ENCODE measurements at regions not wholly inside any gene's neighbourhood (a gene's known extent, or its start where the extent isn't known, plus 50 kb on each side); places are given as distances from the start of the nearest gene placed in this dataset.
"Not testable (repeated sequence)": the region's sequence is repeated elsewhere in the genome, so short reads cannot be mapped to it uniquely, and the experiment has no call there.

DNA sequence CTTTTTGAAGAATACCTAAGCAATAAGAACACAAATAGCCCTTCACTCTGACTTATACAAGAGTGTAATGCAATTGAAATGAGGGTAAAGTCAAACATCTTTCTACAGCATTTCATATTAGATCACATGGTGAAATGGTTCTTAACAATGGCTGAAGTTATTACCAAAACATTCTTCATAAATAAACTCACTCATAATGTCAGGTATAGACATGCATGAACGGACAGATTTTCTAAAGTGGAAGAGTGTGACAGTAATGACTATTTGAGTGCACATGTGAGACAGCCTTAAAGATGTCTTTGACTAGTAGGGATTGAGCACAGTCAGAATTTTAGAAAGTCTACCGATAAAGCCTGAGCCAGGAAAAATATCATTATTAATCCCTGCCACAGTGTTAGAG lies 471.0 kb downstream of the ZPLD1 start:
- no peak for DNase-seq (ENCODE audit: low read depth)

DNA sequence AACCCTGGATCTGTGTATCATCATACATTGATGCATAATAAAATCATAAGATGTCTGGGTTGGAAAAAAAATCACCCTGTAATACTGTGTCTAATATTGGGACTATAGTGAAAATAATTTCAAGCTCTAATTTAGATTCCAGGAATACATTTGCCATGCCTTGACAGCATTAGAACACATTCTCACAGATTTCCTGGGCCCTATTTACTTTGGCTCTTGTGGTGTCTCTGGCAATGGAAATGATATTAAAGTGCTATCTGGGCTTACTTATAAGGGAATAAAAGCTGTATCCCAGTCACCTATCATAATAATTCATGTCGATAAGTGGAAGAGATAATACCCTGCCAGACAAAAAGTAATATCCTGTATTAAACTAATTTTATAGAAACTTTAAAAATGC lies 472.0 kb downstream of the ZPLD1 start:
- no peak for DNase-seq (ENCODE audit: low read depth)

DNA sequence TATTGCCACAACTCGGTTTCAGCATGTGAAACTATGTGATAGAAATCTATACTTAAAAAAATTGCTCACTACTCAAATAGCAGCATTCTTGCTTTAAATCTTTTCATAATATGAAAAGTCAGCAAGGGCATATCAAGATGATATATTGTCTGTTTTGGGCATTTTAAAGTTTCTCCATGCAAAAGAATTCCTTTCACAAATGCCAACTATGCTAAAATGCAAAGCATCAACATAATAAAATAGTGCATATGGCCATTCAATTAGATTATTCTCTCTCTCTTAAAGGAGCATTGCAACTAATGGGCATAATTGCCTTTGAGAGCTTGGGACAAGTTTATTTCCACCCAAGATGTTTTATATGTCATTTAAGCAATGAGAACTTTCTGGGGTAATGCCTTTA lies 475.1 kb downstream of the ZPLD1 start:
- DNase-seq (ENCODE audit: low read depth), result no peak

DNA sequence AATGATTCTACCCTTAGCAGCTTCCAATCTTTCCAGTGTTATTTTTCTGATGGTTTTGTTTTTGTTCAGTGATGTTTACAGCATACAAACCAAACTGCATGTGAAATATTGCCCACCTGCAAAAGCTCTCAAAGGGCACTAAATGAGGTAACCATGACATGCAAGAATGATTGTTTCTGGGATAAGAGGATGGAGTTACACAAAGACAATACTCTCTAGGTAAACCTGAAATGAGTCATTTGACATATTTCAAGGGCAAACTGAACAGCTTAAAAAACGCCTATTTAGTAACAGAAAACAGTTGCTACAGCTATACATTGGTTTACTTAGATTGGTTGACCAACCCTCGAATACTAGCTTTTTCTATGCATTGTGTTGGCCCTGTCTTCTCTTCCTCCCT lies 481.7 kb downstream of the ZPLD1 start:
- DNase-seq (ENCODE audit: low read depth), result no peak

DNA sequence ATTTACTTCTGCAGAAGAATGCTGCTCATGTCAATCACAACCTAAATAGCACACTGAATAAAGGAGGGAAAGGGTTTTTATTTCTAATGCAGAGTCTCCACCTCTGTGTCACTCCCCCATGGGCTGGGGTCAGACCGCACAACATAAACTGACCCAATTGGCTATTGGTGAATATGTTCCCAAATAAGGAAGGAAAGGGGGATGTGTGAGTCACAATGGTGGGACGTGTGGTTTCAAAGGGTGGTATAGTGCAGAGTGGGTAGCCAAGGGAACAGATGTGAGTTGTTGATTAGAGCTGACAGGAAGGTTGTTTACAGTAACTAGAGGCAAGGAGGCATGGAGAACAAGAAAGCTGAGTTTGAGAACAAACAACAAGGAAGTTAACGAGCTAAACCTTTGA lies 491.8 kb downstream of the ZPLD1 start:
- DNase-seq (ENCODE audit: low read depth), result no peak

DNA sequence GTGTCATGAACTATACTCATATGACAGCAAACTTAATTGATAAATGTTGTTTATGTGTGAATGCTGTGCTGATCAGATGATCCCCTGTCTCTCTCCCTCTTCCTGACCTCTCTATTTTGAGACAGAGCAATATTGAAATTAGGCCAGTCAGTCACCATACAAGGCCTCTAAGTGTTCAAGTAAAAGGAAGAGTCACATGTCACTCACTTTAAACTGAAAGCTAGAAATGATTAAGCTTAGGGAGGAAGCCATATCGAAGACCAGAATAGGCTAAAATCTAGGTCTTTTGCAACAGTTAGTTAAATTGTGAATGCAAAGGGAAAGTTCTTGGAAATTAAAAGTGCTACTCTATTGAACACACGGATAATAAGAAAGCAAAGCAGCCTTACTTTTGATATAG lies 498.6 kb downstream of the ZPLD1 start:
- DNase-seq (ENCODE audit: low read depth), result no peak

DNA sequence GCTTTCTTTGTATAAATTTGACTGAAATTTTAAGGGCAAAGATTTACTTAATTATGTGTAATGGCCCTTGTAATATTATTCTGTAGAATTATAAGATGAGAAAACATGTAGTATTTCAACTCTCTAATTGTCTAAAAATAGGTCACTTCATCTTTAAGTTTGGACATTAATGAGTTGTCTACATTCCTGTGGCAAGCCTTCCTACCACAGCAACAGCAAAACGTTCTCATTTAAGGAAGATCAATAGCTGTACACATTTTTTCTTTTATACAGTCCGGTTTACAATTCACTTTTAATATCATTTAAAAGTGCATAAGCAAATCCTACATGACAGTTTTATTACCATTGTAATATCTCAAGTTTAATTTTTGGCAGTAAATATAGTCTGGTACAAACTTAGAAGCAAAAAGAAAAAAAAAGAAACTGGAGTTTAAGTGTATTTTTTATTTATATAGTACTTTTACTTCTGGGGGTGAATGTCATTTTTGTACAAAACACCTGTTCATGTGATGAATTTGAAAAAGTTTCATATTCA lies 501.8 kb downstream of the ZPLD1 start:
- no peak for DNase-seq (ENCODE audit: low read depth)

DNA sequence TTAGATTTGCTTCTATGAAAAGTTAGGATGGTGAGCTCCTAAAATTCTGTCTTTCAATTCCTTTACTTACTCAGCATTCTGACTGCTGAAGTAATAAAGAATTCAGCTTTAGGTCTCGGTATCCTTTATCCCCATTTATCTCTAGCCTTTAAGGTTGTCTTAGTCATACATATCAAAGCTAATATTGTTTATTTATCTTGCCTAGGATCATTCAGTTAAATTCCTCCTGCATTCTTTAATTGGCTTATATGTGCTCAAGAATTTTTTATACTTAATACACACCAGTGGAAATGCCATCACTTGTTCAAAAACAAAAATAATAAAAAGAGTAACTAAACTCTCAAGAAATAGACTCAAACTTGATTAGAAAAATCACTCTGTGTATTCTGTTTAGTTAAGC lies 507.0 kb downstream of the ZPLD1 start:
- no peak for DNase-seq (ENCODE audit: low read depth)

DNA sequence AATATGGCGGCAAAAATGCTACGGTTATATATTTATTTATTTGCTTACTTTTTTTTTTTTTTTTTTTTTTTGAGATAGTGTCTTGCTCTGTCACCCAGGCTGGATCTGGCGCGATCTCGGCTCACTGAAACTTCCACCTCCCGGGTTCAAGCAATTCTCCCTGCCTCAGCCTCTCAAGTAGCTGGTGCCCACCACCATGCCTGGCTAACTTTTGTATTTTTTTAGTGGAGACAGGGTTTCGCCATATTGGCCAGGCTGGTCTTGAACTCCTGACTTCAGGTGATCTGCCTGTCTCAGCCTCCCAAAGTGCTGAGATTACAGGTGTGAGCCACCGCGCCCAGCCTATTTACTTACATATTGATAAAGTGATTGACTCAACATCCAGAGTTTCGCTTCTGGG lies 511.6 kb downstream of the ZPLD1 start:
- not testable (repeated sequence) for DNase-seq (ENCODE audit: low read depth)

DNA sequence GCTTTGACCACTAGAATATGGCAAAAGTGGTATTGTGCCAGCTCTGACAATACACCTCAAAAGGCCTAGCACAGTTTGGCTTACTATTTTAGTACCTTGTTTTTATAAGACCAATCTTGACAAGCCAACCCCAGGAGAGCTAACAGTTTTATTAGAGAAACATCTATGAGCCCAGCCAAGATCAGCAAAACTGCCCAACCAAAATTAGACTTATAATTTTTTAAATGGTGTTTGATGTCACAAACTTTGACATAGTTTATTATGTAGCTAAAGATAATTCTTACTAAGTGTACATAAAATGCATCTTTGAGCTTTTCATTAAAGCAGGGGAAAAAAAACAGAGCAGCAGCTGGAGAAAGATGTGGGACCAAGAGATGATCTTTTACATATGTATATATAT lies 537.5 kb downstream of the ZPLD1 start:
- DNase-seq (ENCODE audit: low read depth), result no peak

DNA sequence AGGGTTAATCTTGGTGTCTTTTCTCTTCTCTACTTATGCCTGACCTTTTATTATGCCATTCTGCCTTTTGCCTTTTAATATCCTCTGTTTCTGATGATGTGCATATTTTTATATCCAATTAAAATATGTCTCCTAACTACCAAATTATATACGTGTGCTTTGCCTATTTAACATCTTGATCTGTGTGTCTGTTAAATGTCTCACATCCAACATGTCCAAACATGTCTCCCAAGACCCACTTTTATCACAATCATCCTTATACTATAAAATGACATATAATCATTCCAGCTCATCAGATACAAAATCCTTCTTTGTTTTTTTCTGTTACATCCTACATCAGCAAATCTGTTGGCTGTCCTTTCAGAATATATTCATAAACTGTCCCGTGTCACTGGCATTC lies 539.5 kb downstream of the ZPLD1 start:
- no peak for DNase-seq (ENCODE audit: low read depth)

DNA sequence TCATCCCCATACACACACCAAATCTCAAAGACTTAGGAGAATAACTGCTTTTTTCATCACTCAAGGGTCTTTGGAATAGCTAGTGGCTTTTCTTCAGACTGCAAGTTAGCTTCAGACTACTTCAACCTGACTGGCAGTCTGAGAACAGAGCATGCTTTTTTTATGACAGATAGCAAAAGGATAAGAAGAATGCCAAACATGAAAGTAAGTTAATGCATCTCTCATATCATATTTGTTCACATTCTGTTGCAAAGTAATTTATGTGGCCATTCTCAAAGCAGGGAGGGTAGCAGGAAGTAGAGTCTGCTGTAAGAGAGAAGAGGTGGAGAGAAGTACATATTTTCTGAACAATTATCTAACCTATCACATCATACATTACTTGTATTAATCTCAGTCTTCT lies 544.4 kb downstream of the ZPLD1 start:
- DNase-seq (ENCODE audit: low read depth), result no peak

DNA sequence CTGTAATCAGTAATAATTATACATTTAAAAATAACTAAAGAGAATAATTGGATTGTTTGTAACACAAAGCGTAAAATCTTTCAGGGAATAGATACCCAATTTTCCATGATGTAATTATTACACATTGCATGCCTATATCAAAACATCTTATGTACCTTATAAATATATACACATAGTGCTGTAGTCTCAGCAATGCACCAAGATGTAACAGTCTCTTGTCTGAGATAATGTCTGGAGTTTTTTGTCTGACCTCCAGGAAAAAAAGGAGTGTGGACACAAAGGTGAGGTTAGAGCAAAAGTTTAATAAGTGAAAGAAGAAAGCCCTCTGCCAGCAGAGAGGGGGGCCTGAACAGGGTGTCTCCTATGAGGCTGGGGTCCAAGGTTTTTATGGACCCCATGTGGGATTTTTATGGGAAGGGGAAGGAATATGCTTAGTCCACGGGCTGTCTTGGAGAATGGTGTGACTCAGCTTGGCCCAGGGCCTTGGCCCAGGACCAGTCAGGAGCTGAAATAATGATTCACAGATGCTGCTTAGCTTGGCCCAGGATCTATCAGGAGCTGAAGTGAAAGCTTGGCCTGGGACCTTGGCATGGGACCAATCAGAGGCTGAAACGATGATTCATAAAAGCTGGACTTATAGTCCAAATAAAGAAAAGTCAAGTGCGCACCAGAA lies 545.0 kb downstream of the ZPLD1 start:
- peak; percentile 94 for DNase-seq (ENCODE audit: low read depth)

DNA sequence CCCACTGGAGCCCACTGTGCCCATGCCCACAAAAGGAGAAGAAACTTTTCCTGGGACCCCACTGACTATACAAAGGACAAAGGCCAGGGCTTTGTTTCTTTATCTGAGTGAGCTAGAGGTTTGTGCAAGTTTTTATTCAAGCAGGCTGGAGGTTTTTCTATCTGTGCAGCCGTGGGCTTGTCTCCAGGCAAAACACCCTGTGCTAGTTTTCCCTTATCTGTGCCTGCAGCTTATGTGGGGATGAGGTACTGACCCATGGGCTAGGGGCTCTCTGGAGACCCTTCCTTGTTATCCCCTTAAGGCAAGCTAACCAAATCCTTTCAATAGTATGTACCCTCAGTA lies 545.5 kb downstream of the ZPLD1 start:
- no peak for DNase-seq (ENCODE audit: low read depth)

DNA sequence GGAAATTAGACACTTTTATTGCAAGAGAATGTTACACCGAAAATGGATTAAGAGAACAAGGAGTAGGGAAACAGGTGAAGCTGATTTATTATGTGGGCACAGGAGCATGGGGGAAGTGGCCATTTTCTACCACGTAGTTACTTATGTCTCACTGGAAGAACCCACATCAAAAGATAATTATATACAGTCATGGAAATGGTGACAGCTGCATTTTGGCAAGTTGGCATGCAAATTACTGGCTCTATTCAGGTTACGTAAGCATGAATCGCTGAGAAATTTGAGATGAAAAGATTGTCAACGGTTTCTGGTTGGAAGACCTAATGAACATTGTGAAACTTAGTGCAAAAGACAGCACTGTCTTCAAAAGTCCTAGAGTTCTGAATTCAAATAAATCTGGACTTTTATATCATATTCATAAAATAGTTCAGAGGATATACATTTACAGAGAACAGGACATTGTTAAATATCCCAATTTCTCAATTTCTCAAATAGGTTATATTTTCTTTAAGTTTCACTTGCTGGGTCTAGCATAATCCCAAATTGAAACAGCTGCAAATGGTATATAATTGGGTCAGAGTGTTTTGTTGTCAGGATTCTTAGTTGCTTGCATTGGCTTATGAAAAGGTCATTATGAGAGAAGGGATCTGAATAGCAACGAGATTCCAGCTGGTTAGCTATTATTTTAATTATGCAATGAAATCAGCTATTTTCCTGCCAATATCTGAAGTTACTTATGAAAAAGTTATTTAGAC lies 567.8 kb downstream of the ZPLD1 start:
- DNase-seq (ENCODE audit: low read depth), result no peak

DNA sequence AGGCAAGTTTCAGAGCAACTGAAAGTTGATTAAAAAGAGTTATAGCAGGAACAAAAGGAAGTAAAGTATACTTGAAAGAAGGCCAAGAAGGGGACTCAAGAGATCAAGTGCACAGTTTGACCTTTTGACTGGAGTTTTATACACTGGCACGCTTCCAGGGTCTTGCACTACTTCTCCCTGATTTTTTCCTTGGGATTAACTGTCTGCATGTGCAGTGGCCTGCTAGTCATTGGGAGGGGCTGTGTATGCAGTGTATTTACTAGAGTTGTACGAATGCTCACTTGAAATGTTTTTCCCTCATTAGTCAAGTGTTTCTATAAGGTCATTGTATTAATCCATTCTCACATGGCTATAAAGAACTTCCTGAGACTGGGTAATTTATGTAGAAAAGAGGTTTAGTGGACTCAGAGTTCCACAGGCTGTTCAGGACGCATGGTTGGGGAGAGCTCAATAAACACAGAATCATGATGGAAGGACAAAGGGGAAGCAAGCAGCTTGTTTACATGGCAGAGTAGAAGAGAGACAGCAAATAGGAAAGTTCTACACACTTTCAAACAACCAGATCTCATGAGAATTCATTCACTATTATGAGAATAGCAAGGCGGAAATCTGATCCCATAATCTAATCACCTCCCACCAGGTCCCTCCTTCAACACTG lies 571.8 kb downstream of the ZPLD1 start:
- DNase-seq (ENCODE audit: low read depth), result no peak

DNA sequence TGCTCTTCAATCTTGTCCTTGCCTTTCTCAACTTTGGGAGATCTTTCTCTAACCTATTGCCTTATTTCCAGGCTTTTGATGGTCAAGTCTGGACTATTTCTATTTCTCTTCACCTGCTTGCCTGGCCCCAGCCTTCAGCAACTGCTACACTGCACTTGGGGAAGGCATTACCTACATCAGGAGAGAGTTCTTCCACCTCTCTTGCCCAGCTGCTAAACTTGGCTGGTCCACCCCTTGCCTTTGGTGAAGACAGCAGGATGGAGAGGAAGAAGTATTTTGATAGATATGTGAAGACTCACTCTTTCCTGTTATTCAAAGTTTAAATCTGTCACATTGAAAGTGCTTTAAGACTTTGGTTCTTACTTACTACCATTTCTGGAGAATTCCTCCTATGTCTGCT lies 574.8 kb downstream of the ZPLD1 start:
- DNase-seq (ENCODE audit: low read depth), result no peak

DNA sequence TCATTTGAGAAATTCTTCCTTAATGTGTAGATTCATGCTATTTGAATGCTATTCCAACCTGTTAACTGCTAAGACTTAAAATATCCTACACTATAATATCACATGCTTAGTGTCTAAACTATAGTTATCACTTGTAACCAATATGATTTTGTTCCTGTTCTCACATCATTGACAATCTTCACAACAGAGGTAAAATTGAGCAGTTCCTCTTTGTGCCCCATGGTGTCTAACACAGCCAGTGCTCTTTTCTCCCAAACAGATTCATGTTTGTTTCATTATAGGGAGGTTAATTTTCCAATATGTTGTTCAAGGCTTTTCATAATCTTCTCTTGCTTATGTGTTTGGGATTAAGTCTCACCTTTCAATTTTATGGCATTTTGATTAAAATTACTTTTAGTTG lies 591.1 kb downstream of the ZPLD1 start:
- DNase-seq (ENCODE audit: low read depth), result no peak

DNA sequence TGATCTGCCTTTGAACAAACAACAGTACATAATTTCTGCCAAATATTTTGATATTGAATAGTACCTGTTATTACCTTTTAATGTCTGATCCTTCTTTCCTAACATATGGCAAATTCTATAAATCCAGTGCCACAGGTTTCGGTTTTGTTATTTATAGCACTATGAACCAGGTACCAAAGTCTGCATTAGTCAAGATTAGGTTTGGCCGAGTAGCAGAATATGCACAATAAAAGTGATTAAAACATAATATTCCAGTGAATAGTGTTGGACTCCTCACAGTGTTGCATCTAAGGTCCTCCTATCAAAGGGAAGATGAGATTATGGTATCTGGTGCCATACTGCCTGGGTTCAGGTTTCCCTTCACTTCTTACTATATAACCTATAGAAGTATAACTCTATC lies 599.0 kb downstream of the ZPLD1 start:
- no peak for DNase-seq (ENCODE audit: low read depth)

DNA sequence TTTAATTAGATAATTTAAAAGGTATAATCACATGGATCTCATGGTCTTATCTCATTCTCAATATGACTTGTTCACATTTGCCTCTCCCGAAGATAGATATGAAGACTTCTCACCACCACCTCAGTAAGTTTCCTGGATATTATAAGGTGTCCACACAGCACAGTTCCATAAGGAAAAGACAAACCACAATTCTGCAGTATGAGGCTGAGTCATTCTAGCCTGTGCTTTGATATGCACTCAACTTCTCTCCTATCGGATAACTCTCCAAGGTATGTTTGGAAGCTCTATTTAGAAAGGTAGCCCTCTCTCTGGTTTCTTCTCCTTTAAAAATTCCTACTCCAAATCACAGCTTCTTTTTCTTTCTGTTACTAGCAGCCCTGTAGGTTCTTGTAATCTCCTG lies 612.8 kb downstream of the ZPLD1 start:
- DNase-seq (ENCODE audit: low read depth), result no peak

DNA sequence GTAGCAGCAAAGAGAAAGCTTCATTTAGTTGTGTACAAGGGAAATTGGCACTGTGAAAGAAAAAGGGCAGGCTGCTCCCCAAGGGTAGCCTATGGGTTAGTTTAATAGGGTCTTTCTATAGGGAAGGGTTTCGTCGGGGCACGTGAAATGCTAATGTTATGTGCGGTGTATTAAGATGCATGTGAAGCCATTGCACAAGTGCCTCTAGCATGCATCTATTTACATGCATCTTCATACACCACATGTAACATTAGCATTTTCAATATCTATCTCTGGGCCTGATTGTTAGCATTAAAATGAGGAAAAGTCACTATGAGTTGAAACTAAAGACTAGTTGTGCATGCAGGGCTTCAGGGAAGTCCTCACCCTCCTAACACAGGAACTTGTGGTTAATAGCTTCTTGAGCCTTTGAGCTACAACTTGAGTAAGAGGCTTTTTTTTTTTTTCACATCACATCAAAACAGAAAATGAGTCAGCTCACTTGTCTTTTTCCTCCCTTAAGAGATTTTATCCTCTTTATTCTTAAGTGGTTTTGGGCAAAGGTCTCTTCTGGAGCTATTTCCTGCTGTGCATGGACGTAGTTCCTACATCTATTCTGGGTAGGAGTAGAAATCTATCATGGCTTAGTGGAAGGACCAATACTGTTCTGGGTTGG lies 613.4 kb downstream of the ZPLD1 start:
- DNase-seq (ENCODE audit: low read depth), result no peak

DNA sequence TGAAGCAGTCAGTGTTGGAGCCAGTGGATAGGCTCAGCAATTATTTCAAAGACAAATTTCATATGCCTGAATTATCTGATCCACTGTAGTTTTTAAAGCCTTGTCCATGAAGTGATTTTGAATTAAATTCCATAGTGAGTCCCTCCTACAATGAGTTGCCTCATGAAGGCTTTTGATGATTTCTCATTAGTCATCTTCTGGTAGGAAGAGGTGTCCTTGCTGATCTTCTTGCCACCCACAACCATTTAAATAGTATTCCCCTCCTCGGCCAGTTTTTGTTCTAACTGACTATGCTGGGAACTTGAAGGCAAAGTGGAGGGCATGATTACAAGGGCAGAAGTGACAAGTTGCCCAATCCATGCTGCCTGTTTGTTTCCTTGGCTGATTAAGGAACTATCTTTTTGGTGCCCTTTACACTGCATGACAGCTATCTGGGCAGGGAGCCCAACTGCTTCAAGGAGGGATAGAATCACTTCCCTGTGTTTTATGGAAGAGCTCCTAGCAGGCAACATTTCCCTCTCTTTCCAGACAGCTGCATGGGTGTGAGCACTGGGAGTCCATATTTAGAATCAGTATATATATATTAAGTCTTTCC lies 617.5 kb downstream of the ZPLD1 start:
- peak; percentile 14 for DNase-seq (ENCODE audit: low read depth)
